ENCODE measurements at regions not wholly inside any gene's neighbourhood (a gene's known extent, or its start where the extent isn't known, plus 50 kb on each side); places are given as distances from the start of the nearest gene placed in this dataset.

DNA sequence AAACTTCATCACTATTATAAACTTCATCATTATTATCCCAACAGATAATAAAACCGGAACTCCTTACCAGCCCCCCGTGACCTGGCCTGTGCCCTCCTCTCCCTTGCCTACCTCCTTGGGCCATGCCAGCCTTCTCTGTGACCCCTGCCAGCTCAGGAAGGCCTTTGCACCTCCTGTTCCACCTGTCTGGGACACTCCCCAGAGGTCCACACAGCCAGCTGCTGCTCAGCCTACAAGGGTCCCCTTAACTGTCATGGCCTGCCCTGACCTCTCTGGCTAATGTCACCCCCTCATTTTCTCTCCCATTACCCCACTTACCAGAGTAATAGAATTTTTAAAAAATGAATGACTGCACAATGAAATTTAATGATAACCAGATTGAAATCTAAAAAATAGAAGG lies 121.0 kb downstream of the NCOR2 start:
- ATAC-seq, result no peak
- Histone ChIP-seq H3K27ac (no peak overlapping the region), H3K9me3 (no peaks in the 10 kb centered on the region), H3K4me1 (peaks cover 0 to 26% (median 15%) of the 10 kb centered on the region in 12 donors), H3K27me3 (no peaks in the 10 kb centered on the region), H3K4me3 (no peak overlapping the region), H3K36me3 (peaks cover 0 to 94% (median 57%) of the 10 kb centered on the region in 9 donors)
- DNase-seq, result peak in 1 of 5 donors; percentile 9
- TF ChIP-seq POLR2A (IDR thresholded peaks at IDR 0.05), result no peak
- no peak for TF ChIP-seq CTCF (IDR thresholded peaks at IDR 0.05)
- WGBS, 4 donors, result 74 to 96% (median 92%) methylated on average over 2 of the region's 2 CpGs
- intact Hi-C loops (cut with DNase I), result loop anchor here in 1 of 10 donors (10.0 kb wide), 1 partner anchor 392 kb away; no protein-coding TSS in a partner anchor

GRCh38 chr12:124445826-124446225 lies 121.6 kb downstream of the NCOR2 start:
- peaks cover 2 to 31% (median 19%) of the 10 kb centered on the region in 12 donors for H3K4me1 ChIP-seq
- no peak overlapping the region for H3K4me3 ChIP-seq
- 76 to 90% (median 88%) methylated on average over 8 of the region's 8 CpGs for WGBS, 4 donors
- ATAC-seq (no peak), DNase-seq (peak in 1 of 5 donors; percentile 12)
- peaks cover 0 to 89% (median 55%) of the 10 kb centered on the region in 9 donors for H3K36me3 ChIP-seq
- H3K27ac ChIP-seq, result no peak overlapping the region
- no peaks in the 10 kb centered on the region for H3K27me3 ChIP-seq
- TF ChIP-seq POLR2A (IDR thresholded peaks at IDR 0.05) (no peak), CTCF (IDR thresholded peaks at IDR 0.05) (no peak)
- intact Hi-C loops (cut with DNase I), result loop anchor here in 1 of 10 donors (10.0 kb wide), 1 partner anchor 391 kb away; no protein-coding TSS in a partner anchor
- no peaks in the 10 kb centered on the region for H3K9me3 ChIP-seq

- H3K27ac ChIP-seq, result peak overlapping the region in 1 of 12 donors; percentile 55
- 81 to 85% (median 82%) methylated on average over 25 to 39 of the region's 39 CpGs for WGBS, 4 donors
- no peak for TF ChIP-seq CTCF (IDR thresholded peaks at IDR 0.05)
- no peak for TF ChIP-seq POLR2A (IDR thresholded peaks at IDR 0.05)
- DNase-seq, result peak in 2 of 5 donors; percentile 23 to 55
- no peaks in the 10 kb centered on the region for H3K27me3 ChIP-seq
- H3K4me3 ChIP-seq, result no peak overlapping the region
- peaks cover 0 to 84% (median 57%) of the 10 kb centered on the region in 9 donors for H3K36me3 ChIP-seq
- no peak for ATAC-seq
- H3K4me1 ChIP-seq, result peaks cover 4 to 37% (median 23%) of the 10 kb centered on the region in 12 donors
- intact Hi-C loops (cut with DNase I), result loop anchor here in 1 of 10 donors (10.0 kb wide), 1 partner anchor 390 kb away; no protein-coding TSS in a partner anchor
- no peaks in the 10 kb centered on the region for H3K9me3 ChIP-seq
Observed at GRCh38 chr12:124445121-124445718, 122.2 kb downstream of the NCOR2 start.

GRCh38 chr12:124443931-124444712 lies 123.3 kb downstream of the NCOR2 start:
- peaks cover 4 to 41% (median 29%) of the 10 kb centered on the region in 12 donors for H3K4me1 ChIP-seq
- ATAC-seq (no peak), DNase-seq (peak in 2 of 5 donors; percentile 14 to 33)
- no peaks in the 10 kb centered on the region for H3K27me3 ChIP-seq
- H3K4me3 ChIP-seq, result no peak overlapping the region
- peaks cover 0 to 79% (median 56%) of the 10 kb centered on the region in 9 donors for H3K36me3 ChIP-seq
- intact Hi-C loops (cut with DNase I), result loop anchor here in 2 of 10 donors (5.0 to 10.0 kb wide), 2 partner anchors 62 to 389 kb away; no protein-coding TSS in a partner anchor
- no peak for TF ChIP-seq CTCF (IDR thresholded peaks at IDR 0.05)
- TF ChIP-seq POLR2A (IDR thresholded peaks at IDR 0.05), result no peak
- H3K27ac ChIP-seq, result peak overlapping the region in 1 of 12 donors; percentile 55
- WGBS, 4 donors, result 86 to 90% (median 89%) methylated on average over 9 of the region's 9 CpGs
- H3K9me3 ChIP-seq, result no peaks in the 10 kb centered on the region
